HepG2 (cell line): ENCODE measurements at regions not wholly inside any gene's neighbourhood (a gene's known extent, or its start where the extent isn't known, plus 50 kb on each side); places are given as distances from the start of the nearest gene placed in this dataset.

Experiments used
- CHD2 ChIP-seq: IDR thresholded peaks from 2 replicates; pipeline ENCODE4 v1.6.1; 2011; ENCODE audit warnings: low read depth, low read length, improper control_type of control experiment
- ELF1 ChIP-seq: sonication (generic); formaldehyde crosslinking; IDR thresholded peaks from 2 replicates; pipeline ENCODE4 v1.4.0; 2020; ENCODE audit warnings: missing genetic modification reagents
- EP300 ChIP-seq, 3 experiments: sonication (generic) in 1 of 3; formaldehyde crosslinking in 1 of 3; IDR thresholded peaks; 2 replicates each; pipeline versions ENCODE4 v1.5.1 to v1.6.1; 2011 to 2020; ENCODE audit warnings: low read depth in 2 of 3, low read length in 2 of 3, borderline replicate concordance in 1 of 3, improper control_type of control experiment in 1 of 3, mild to moderate bottlenecking in 1 of 3, missing genetic modification reagents in 1 of 3, moderate library complexity in 1 of 3
- ESRRA ChIP-seq: sonication (generic); formaldehyde crosslinking; IDR thresholded peaks from 2 replicates; pipeline ENCODE4 v1.5.1; 2020; ENCODE audit warnings: mild to moderate bottlenecking, low read depth, missing genetic modification reagents
- FOXM1 ChIP-seq: sonication (generic); formaldehyde crosslinking; IDR thresholded peaks from 2 replicates; pipeline ENCODE4 v1.5.0; 2020; ENCODE audit warnings: missing genetic modification reagents
- HCFC1 ChIP-seq: fragments of 150-350 bp; IDR thresholded peaks from 2 replicates; pipeline ENCODE4 v1.6.1; 2014; ENCODE audit warnings: low read depth, low read length
- HNRNPH1 ChIP-seq: fragments of 200-400 bp; formaldehyde crosslinking; optimal IDR thresholded peaks from 2 replicates; pipeline ENCODE3; 2017; ENCODE audit warnings: mild to moderate bottlenecking, low read depth, low read length
- MAF1 ChIP-seq: sonication (generic); formaldehyde crosslinking; IDR thresholded peaks from 2 replicates; pipeline ENCODE4 v1.5.0; 2020; ENCODE audit warnings: missing genetic modification reagents, borderline replicate concordance
- POLR2AphosphoS5 ChIP-seq: IDR thresholded peaks from 2 replicates; pipeline ENCODE4 v1.6.1; 2012; ENCODE audit warnings: low read depth, low read length
- RBM22 ChIP-seq: fragments of 200-400 bp; formaldehyde crosslinking; optimal IDR thresholded peaks from 2 replicates; pipeline ENCODE3; 2017; ENCODE audit warnings: mild to moderate bottlenecking, low read length, moderate library complexity
- TF ChIP-seq, protein P1 (sequence below): sonication (generic); formaldehyde crosslinking; IDR thresholded peaks from 2 replicates; pipeline ENCODE4 v1.5.0; 2020; ENCODE audit warnings: mild to moderate bottlenecking, missing genetic modification reagents
- TF ChIP-seq, protein P2 (sequence below), 2 experiments: sonication (generic) in 1 of 2; formaldehyde crosslinking in 1 of 2; IDR thresholded peaks; 2 replicates each; pipeline versions ENCODE4 v1.5.1 to v1.6.1; 2011 to 2020; ENCODE audit warnings: borderline replicate concordance in 1 of 2, low read depth in 1 of 2, low read length in 1 of 2, mild to moderate bottlenecking in 1 of 2, missing genetic modification reagents in 1 of 2, moderate library complexity in 1 of 2

DNA sequence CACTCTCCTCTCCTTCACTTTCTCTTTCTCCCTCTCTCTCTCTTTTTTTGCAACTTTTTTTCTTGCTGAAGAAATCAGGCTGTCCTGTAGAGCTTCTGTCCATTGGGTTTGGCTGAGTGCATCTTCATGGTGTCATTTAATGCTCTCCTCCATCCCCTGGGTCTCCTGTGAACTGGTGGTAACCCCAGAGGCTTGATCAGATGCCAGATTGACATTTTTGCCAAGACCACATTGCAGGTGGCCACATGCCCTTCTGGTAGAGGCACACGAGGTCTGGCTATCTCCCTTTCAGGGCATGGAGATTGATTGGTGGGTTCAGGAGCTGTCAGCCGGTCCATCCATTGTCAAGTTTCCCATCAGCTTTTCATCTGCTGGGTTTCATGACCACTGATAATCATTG lies 188.3 kb upstream of the MYL2 start:
- no peak for TF ChIP-seq RBM22
- TF ChIP-seq MAF1 (CRISPR knock-in tag), result no peak
- TF ChIP-seq CHD2, result no peak
- no peak for TF ChIP-seq FOXM1 (CRISPR knock-in tag)
- TF ChIP-seq EP300 (IDR thresholded peaks at IDR 0.05; ENCODE audit: low read depth in 2 of 2, low read length in 2 of 2), result no peak
- TF ChIP-seq EP300 (CRISPR knock-in tag; IDR thresholded peaks at IDR 0.05; ENCODE audit: borderline replicate concordance), result no peak
- no peak for TF ChIP-seq POLR2AphosphoS5
- TF ChIP-seq, protein P1, sequence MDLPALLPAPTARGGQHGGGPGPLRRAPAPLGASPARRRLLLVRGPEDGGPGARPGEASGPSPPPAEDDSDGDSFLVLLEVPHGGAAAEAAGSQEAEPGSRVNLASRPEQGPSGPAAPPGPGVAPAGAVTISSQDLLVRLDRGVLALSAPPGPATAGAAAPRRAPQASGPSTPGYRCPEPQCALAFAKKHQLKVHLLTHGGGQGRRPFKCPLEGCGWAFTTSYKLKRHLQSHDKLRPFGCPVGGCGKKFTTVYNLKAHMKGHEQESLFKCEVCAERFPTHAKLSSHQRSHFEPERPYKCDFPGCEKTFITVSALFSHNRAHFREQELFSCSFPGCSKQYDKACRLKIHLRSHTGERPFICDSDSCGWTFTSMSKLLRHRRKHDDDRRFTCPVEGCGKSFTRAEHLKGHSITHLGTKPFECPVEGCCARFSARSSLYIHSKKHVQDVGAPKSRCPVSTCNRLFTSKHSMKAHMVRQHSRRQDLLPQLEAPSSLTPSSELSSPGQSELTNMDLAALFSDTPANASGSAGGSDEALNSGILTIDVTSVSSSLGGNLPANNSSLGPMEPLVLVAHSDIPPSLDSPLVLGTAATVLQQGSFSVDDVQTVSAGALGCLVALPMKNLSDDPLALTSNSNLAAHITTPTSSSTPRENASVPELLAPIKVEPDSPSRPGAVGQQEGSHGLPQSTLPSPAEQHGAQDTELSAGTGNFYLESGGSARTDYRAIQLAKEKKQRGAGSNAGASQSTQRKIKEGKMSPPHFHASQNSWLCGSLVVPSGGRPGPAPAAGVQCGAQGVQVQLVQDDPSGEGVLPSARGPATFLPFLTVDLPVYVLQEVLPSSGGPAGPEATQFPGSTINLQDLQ (CRISPR knock-in tag), result no peak
- TF ChIP-seq ELF1, result no peak
- TF ChIP-seq, protein P2, sequence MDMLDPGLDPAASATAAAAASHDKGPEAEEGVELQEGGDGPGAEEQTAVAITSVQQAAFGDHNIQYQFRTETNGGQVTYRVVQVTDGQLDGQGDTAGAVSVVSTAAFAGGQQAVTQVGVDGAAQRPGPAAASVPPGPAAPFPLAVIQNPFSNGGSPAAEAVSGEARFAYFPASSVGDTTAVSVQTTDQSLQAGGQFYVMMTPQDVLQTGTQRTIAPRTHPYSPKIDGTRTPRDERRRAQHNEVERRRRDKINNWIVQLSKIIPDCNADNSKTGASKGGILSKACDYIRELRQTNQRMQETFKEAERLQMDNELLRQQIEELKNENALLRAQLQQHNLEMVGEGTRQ (IDR thresholded peaks at IDR 0.05; ENCODE audit: low read depth, low read length), result no peak
- TF ChIP-seq, protein P2 (CRISPR knock-in tag; IDR thresholded peaks at IDR 0.05; ENCODE audit: borderline replicate concordance), result no peak
- TF ChIP-seq HNRNPH1, result no peak
- no peak for TF ChIP-seq ESRRA (CRISPR knock-in tag)
- TF ChIP-seq HCFC1, result no peak
